Mammary epithelial cell (primary cell): ENCODE measurements at regions not wholly inside any gene's neighbourhood (a gene's known extent, or its start where the extent isn't known, plus 50 kb on each side); places are given as distances from the start of the nearest gene placed in this dataset.

Experiments used
- CTCF ChIP-seq, 2 donors: IDR thresholded peaks in 1 of 2; conservative IDR thresholded peaks in 1 of 2; 2 replicates each; pipeline ENCODE4 v1.5.1; 2011 to 2012; ENCODE audit warnings: inconsistent platforms in 2 of 2, low read length in 2 of 2, mild to moderate bottlenecking in 2 of 2, control low read depth in 1 of 2, low read depth in 1 of 2; ENCODE audit not compliant: insufficient read depth in 1 of 2; ENCODE audit errors: extremely low read depth in 1 of 2
- EZH2 ChIP-seq: IDR thresholded peaks from 2 replicates; pipeline ENCODE4 v1.6.1; 2012; ENCODE audit warnings: low read length, inconsistent platforms, borderline replicate concordance

GRCh38 chr22:48490500-48491411 lies 1336.9 kb downstream of the BRD1 start:
- TF ChIP-seq CTCF (conservative IDR thresholded peaks at IDR 0.05 in 1 of 2, IDR thresholded peaks at IDR 0.05 in 1 of 2; ENCODE audit: extremely low read depth in 1 of 2, insufficient read depth in 1 of 2, low read depth in 1 of 2, low read length in 2 of 2) (no peak), EZH2 (no peak)
